SU-DHL-6 (cell line): ENCODE measurements at regions not wholly inside any gene's neighbourhood (a gene's known extent, or its start where the extent isn't known, plus 50 kb on each side); places are given as distances from the start of the nearest gene placed in this dataset.

Source experiments
- CTCF ChIP-seq: fragments of 200-600 bp; sonication (generic); IDR thresholded peaks from one replicate; pipeline ENCODE4 v1.5.1; 2017; ENCODE audit warnings: antibody characterized with exemption, mild to moderate bottlenecking, low read length, moderate library complexity; ENCODE audit not compliant: insufficient read depth, poor library complexity, severe bottlenecking
- EZH2phosphoT487 ChIP-seq: fragments of 200-600 bp; sonication (generic), shearing (Covaris generic); conservative IDR thresholded peaks from 2 replicates; pipeline ENCODE4 v1.6.1; 2018; ENCODE audit warnings: mild to moderate bottlenecking, antibody characterized with exemption, low read length, moderate library complexity, mixed read lengths

GRCh38 chr1:187091666-187092065 is 262.9 kb downstream of the PLA2G4A start:
- TF ChIP-seq CTCF (no peak), EZH2phosphoT487 (no peak)
